ENCODE measurements at regions not wholly inside any gene's neighbourhood (a gene's known extent, or its start where the extent isn't known, plus 50 kb on each side); places are given as distances from the start of the nearest gene placed in this dataset.

GRCh38 chr12:12004524-12004923, 66.2 kb upstream of the BCL2L14 start:
- no peak for TF ChIP-seq CTCF (IDR thresholded peaks at IDR 0.05)
- no peak for TF ChIP-seq RELA (CRISPR knock-in tag; IDR thresholded peaks at IDR 0.05; ENCODE audit: borderline replicate concordance)
- TF ChIP-seq FOXJ3 (CRISPR knock-in tag; IDR thresholded peaks at IDR 0.05; ENCODE audit: borderline replicate concordance) = no peak
- TF ChIP-seq MAX (CRISPR knock-in tag; IDR thresholded peaks at IDR 0.05) = no peak
- TF ChIP-seq TEAD4 (CRISPR knock-in tag; IDR thresholded peaks at IDR 0.05) = no peak
- no peak for TF ChIP-seq NFYB (CRISPR knock-in tag; conservative IDR thresholded peaks at IDR 0.05; ENCODE audit: low read depth)
- TF ChIP-seq JUN (CRISPR knock-in tag; IDR thresholded peaks at IDR 0.05) = no peak
- no peak for TF ChIP-seq ATF3 (CRISPR knock-in tag; conservative IDR thresholded peaks at IDR 0.05)

Measured in WTC11 (cell line).